ENCODE measurements at regions not wholly inside any gene's neighbourhood (a gene's known extent, or its start where the extent isn't known, plus 50 kb on each side); places are given as distances from the start of the nearest gene placed in this dataset.

- TF ChIP-seq CTCF (conservative IDR thresholded peaks at IDR 0.05 in 1 of 2, IDR thresholded peaks at IDR 0.05 in 1 of 2; ENCODE audit: extremely low read depth in 1 of 2, insufficient read depth in 1 of 2, low read depth in 1 of 2, low read length in 2 of 2) (no peak), EZH2 (IDR thresholded peaks at IDR 0.05; ENCODE audit: borderline replicate concordance, low read length) (no peak)
Observed at GRCh38 chr5:25500635-25501034, 855.9 kb upstream of the CDH10 start.

All from mammary epithelial cell (primary cell).